ENCODE measurements at regions not wholly inside any gene's neighbourhood (a gene's known extent, or its start where the extent isn't known, plus 50 kb on each side); places are given as distances from the start of the nearest gene placed in this dataset.

DNA sequence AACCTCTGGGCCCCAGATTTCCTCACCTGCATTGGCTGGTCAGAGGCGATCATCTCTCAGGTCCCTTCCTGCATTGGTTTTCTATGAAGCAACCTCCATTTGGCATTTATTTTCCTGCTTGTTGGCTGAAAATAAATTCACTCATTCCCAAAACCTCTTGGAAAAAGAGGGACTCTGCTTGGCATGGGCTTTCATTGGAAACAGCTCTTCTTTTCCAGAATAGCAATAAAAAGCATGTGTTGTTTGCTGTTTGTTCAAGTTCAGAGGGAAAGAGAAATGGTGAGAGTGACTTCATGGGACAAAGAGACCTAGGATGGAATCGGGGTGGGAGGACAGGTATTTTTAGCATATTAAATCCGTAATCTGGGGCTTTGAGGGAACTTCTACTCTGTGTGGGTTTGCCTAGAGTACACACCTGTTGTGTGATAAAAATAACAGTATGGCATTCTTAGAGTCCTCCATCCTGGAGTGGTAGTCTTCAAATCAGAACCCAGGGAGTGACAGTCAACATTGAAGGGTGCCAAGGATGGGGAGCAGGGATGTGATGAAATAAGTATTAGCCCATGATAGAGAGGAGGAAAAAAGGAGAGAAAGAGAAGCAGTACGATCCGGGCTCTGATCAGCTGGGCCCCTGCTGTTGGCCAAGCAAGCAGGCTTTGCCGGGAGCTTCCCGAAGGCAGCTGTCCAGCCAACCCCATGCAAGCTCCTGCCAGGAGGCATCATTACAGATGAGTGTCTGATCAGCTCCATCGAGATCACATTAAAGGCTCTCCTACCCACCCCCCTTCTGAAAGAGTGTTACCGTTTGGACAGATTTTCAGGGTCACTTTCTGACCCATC is 131.9 kb upstream of the NFIA start:
- TF ChIP-seq, protein P1, sequence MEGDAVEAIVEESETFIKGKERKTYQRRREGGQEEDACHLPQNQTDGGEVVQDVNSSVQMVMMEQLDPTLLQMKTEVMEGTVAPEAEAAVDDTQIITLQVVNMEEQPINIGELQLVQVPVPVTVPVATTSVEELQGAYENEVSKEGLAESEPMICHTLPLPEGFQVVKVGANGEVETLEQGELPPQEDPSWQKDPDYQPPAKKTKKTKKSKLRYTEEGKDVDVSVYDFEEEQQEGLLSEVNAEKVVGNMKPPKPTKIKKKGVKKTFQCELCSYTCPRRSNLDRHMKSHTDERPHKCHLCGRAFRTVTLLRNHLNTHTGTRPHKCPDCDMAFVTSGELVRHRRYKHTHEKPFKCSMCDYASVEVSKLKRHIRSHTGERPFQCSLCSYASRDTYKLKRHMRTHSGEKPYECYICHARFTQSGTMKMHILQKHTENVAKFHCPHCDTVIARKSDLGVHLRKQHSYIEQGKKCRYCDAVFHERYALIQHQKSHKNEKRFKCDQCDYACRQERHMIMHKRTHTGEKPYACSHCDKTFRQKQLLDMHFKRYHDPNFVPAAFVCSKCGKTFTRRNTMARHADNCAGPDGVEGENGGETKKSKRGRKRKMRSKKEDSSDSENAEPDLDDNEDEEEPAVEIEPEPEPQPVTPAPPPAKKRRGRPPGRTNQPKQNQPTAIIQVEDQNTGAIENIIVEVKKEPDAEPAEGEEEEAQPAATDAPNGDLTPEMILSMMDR (IDR thresholded peaks at IDR 0.05), result no peak
- no peak for TF ChIP-seq ZFX (IDR thresholded peaks at IDR 0.05; ENCODE audit: borderline replicate concordance)
